Gastroesophageal sphincter (tissue), 4 donors: ENCODE measurements at regions not wholly inside any gene's neighbourhood (a gene's known extent, or its start where the extent isn't known, plus 50 kb on each side); places are given as distances from the start of the nearest gene placed in this dataset.

ENCODE experiments used
- ATAC-seq: fragments of 150-250 bp; one replicate; pipeline ENCODE4 v1.9.1; 2016; ENCODE audit warnings: mild to moderate bottlenecking, moderate library complexity
- H3K27ac ChIP-seq, 4 donors: fragments of 200-600 bp; sonication (generic) in 3 of 4; 1 replicate in 3 of 4; 2 replicates in 1 of 4; pipeline ENCODE4 v1.5.1; 2016 to 2019
- H3K27me3 ChIP-seq: fragments of 200-600 bp; sonication (generic); one replicate; pipeline ENCODE4 v1.5.1; 2019
- H3K36me3 ChIP-seq, 2 donors: fragments of 200-600 bp; sonication (generic); one replicate each; pipeline ENCODE4 v1.5.1; 2019; ENCODE audit warnings: control low read depth in 1 of 2
- H3K4me1 ChIP-seq, 3 donors: fragments of 200-600 bp; sonication (generic); 1 replicate in 2 of 3; 2 replicates in 1 of 3; pipeline ENCODE4 v1.5.1; 2016 to 2019; ENCODE audit warnings: control low read depth in 2 of 3
- H3K4me3 ChIP-seq, 2 donors: fragments of 200-600 bp; sonication (generic); one replicate each; pipeline ENCODE4 v1.5.1; 2019; ENCODE audit warnings: mild to moderate bottlenecking in 1 of 2, moderate library complexity in 1 of 2
- H3K9me3 ChIP-seq, 3 donors: fragments of 200-600 bp; sonication (generic); one replicate each; pipeline ENCODE4 v1.5.1; 2017 to 2019; ENCODE audit warnings: control low read depth in 2 of 3
- CTCF ChIP-seq, 4 experiments: fragments of 200-600 bp in 2 of 4; fragments of 450-650 bp in 2 of 4; sonication (generic) in 1 of 4; IDR thresholded peaks; one replicate each; pipeline ENCODE4 v1.5.1; 2017 to 2019; ENCODE audit warnings: antibody characterized with exemption in 4 of 4, mild to moderate bottlenecking in 2 of 4, moderate library complexity in 2 of 4
- EP300 ChIP-seq: sonication (generic); formaldehyde crosslinking; IDR thresholded peaks from one replicate; pipeline ENCODE4 v1.6.1; 2017; ENCODE audit warnings: antibody characterized with exemption, mild to moderate bottlenecking
- POLR2A ChIP-seq, 2 donors: fragments of 450-650 bp; IDR thresholded peaks; one replicate each; pipeline ENCODE4 v1.6.1; 2017; ENCODE audit warnings: antibody characterized with exemption in 2 of 2, mild to moderate bottlenecking in 2 of 2, moderate library complexity in 1 of 2
- POLR2AphosphoS5 ChIP-seq: sonication (generic); formaldehyde crosslinking; IDR thresholded peaks from one replicate; pipeline ENCODE4 v1.6.1; 2017; ENCODE audit warnings: antibody characterized with exemption
- WGBS, 2 donors: methylation state at CpG; one replicate each; pipeline ENCODE4 v1.1.5; 2018; ENCODE audit warnings: low coverage in 1 of 2; 5-methylcytosine and 5-hydroxymethylcytosine counted together

GRCh38 chr5:3234566-3234965, 361.1 kb upstream of the IRX1 start:
- H3K27ac ChIP-seq = no peak overlapping the region
- H3K4me3 ChIP-seq = no peak overlapping the region
- no peaks in the 10 kb centered on the region for H3K36me3 ChIP-seq
- no peak for TF ChIP-seq POLR2A (IDR thresholded peaks at IDR 0.05)
- no peak for TF ChIP-seq CTCF (IDR thresholded peaks at IDR 0.05)
- no peak for TF ChIP-seq EP300
- no peak for TF ChIP-seq POLR2AphosphoS5
- 92% methylated on average over 5 of the region's 9 CpGs; no CpG with 5 or more reads in 1 of the 2 donors for WGBS, 2 donors
- H3K4me1 ChIP-seq = no peaks in the 10 kb centered on the region
- peaks cover 6% of the 10 kb centered on the region for H3K27me3 ChIP-seq
- no peak for ATAC-seq
- peaks cover 0 to 32% (median 0%) of the 10 kb centered on the region in 3 donors for H3K9me3 ChIP-seq

GRCh38 chr5:3230941-3231340, 364.7 kb upstream of the IRX1 start:
- no peak for TF ChIP-seq CTCF (IDR thresholded peaks at IDR 0.05)
- TF ChIP-seq POLR2AphosphoS5 = no peak
- no peak for TF ChIP-seq EP300
- no peak for TF ChIP-seq POLR2A (IDR thresholded peaks at IDR 0.05)
- ATAC-seq = no peak
- Histone ChIP-seq H3K36me3 (no peaks in the 10 kb centered on the region), H3K9me3 (peaks cover 0 to 7% (median 0%) of the 10 kb centered on the region in 3 donors), H3K4me3 (no peak overlapping the region), H3K27ac (no peak overlapping the region), H3K4me1 (no peaks in the 10 kb centered on the region), H3K27me3 (no peaks in the 10 kb centered on the region)
- WGBS, 2 donors = 79 to 83% methylated on average over 6 of the region's 10 CpGs

DNA sequence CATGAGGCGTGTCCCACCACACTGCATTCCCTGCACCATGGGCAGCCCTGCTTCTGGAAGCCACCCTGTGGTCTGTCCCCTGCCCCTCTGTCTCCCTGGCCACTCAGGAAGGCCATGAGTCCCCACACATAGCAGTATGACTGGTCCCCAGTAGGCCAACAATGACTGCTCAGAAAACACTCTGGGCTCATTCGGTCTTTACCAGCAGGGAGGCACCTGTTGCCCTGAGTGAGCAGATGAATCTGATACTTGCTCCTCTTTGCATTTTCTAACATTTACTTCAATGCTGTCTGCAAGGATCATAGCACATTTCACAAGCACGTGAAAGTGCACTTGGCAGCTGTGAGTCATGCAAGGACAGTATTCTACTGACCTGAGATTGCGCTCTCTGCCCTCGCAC, 365.4 kb upstream of the IRX1 start:
- no peak overlapping the region for H3K27ac ChIP-seq
- no peaks in the 10 kb centered on the region for H3K27me3 ChIP-seq
- H3K4me1 ChIP-seq = no peaks in the 10 kb centered on the region
- H3K36me3 ChIP-seq = no peaks in the 10 kb centered on the region
- 87 to 94% methylated on average over 4 to 5 of the region's 5 CpGs for WGBS, 2 donors
- H3K4me3 ChIP-seq = no peak overlapping the region
- H3K9me3 ChIP-seq = peaks cover 0 to under 1% (median 0%) of the 10 kb centered on the region in 3 donors
- no peak for ATAC-seq
- TF ChIP-seq POLR2A (IDR thresholded peaks at IDR 0.05) (no peak), EP300 (no peak), POLR2AphosphoS5 (no peak), CTCF (IDR thresholded peaks at IDR 0.05) (no peak)

- H3K9me3 ChIP-seq = no peaks in the 10 kb centered on the region
- no peaks in the 10 kb centered on the region for H3K36me3 ChIP-seq
- no peak for ATAC-seq
- no peaks in the 10 kb centered on the region for H3K27me3 ChIP-seq
- TF ChIP-seq CTCF (IDR thresholded peaks at IDR 0.05) (no peak), POLR2AphosphoS5 (no peak), POLR2A (IDR thresholded peaks at IDR 0.05) (no peak), EP300 (no peak)
- no peaks in the 10 kb centered on the region for H3K4me1 ChIP-seq
- WGBS, 2 donors = 78 to 85% methylated on average over 11 to 12 of the region's 12 CpGs
- no peak overlapping the region for H3K4me3 ChIP-seq
- no peak overlapping the region for H3K27ac ChIP-seq
Measured at GRCh38 chr5:3226196-3226920, 369.3 kb upstream of the IRX1 start.
